SK-N-SH (cell line): ENCODE measurements at regions not wholly inside any gene's neighbourhood (a gene's known extent, or its start where the extent isn't known, plus 50 kb on each side); places are given as distances from the start of the nearest gene placed in this dataset.

Experiments used
- CTCF ChIA-PET: fragments of 300-600, 350-600 bp; formaldehyde crosslinking; extraction: SDS; loops from one replicate; lab custom pipeline; 2021; lab: Yijun Ruan, JAX
- POLR2A ChIA-PET: fragments of 350-600 bp; sonication (Branson Sonifier 250); formaldehyde crosslinking; extraction: SDS; loops from one replicate; lab custom pipeline; 2020; ENCODE audit warnings: antibody characterized with exemption, inconsistent platforms; lab: Yijun Ruan, JAX
- DNase-seq: peaks from one replicate; pipeline ENCODE4 v3.0.0; 2012
- H2AFZ ChIP-seq: fragments of 200-600 bp; sonication (generic); 2 replicates; pipeline ENCODE4 v1.8.1; 2016; ENCODE audit warnings: antibody characterized with exemption, mild to moderate bottlenecking, low read depth
- H3F3A ChIP-seq: fragments of 200-600 bp; sonication (generic); replicated peaks from 2 replicates; pipeline ENCODE3; 2016; ENCODE audit warnings: antibody characterized with exemption, mild to moderate bottlenecking; ENCODE audit not compliant: insufficient read depth
- H3K27ac ChIP-seq, 2 experiments: fragments of 200-500 bp in 1 of 2; fragments of 200-600 bp in 1 of 2; sonication (Bioruptor generic) in 1 of 2; sonication (generic), shearing (Covaris generic) in 1 of 2; 2 replicates each; pipeline versions ENCODE4 v1.5.1 to v1.6.1; 2014 to 2016; ENCODE audit warnings: low read depth in 2 of 2, inconsistent platforms in 1 of 2, low read length in 1 of 2, mild to moderate bottlenecking in 1 of 2, mixed read lengths in 1 of 2
- H3K27me3 ChIP-seq: fragments of 200-600 bp; sonication (generic), shearing (Covaris generic); 2 replicates; pipeline ENCODE4 v1.6.1; 2016; ENCODE audit warnings: mixed run types; ENCODE audit not compliant: insufficient read depth
- H3K36me3 ChIP-seq, 2 experiments: fragments of 200-500 bp in 1 of 2; fragments of 200-600 bp in 1 of 2; sonication (Bioruptor generic) in 1 of 2; sonication (generic) in 1 of 2; replicated peaks in 1 of 2; 2 replicates each; pipeline versions ENCODE3 to v1.5.1; 2014 to 2016; ENCODE audit warnings: low read length in 1 of 2, mild to moderate bottlenecking in 1 of 2; ENCODE audit not compliant: insufficient read depth in 2 of 2, control insufficient read depth in 1 of 2
- H3K4me1 ChIP-seq, 2 experiments: fragments of 200-500 bp in 1 of 2; fragments of 200-600 bp in 1 of 2; sonication (Bioruptor generic) in 1 of 2; sonication (generic), shearing (Covaris generic) in 1 of 2; 2 replicates each; pipeline versions ENCODE4 v1.5.1 to v1.6.1; 2014 to 2016; ENCODE audit warnings: low read depth in 1 of 2, low read length in 1 of 2, mixed run types in 1 of 2; ENCODE audit not compliant: insufficient read depth in 2 of 2, control insufficient read depth in 1 of 2
- H3K4me2 ChIP-seq: fragments of 200-600 bp; sonication (generic), shearing (Covaris generic); 2 replicates; pipeline ENCODE4 v1.6.1; 2017; ENCODE audit warnings: mixed run types
- H3K4me3 ChIP-seq, 2 experiments: fragments of 200-500 bp in 1 of 2; fragments of 200-600 bp in 1 of 2; sonication (Bioruptor generic) in 1 of 2; sonication (generic), shearing (Covaris generic) in 1 of 2; 2 replicates each; pipeline versions ENCODE4 v1.5.1 to v1.8.1; 2014 to 2016; ENCODE audit warnings: low read depth in 2 of 2, inconsistent platforms in 1 of 2, low read length in 1 of 2, mild to moderate bottlenecking in 1 of 2, mixed read lengths in 1 of 2, moderate library complexity in 1 of 2
- H3K79me2 ChIP-seq: fragments of 200-600 bp; sonication (generic); 2 replicates; pipeline ENCODE4 v1.8.1; 2017; ENCODE audit warnings: mild to moderate bottlenecking; ENCODE audit not compliant: insufficient read depth
- H3K9ac ChIP-seq: fragments of 200-600 bp; sonication (generic); 2 replicates; pipeline ENCODE4 v1.6.1; 2017; ENCODE audit warnings: mixed run types
- H3K9me2 ChIP-seq: fragments of 200-600 bp; sonication (generic); 2 replicates; pipeline ENCODE4 v1.6.1; 2017; ENCODE audit warnings: mixed run types
- H3K9me3 ChIP-seq: fragments of 200-600 bp; sonication (generic); 2 replicates; pipeline ENCODE4 v1.6.1; 2017; ENCODE audit warnings: mixed run types, mild to moderate bottlenecking, moderate library complexity
- H4K20me1 ChIP-seq: fragments of 200-600 bp; sonication (generic); 2 replicates; pipeline ENCODE4 v1.6.1; 2017; ENCODE audit warnings: mild to moderate bottlenecking, mixed run types; ENCODE audit not compliant: insufficient read depth
- CHD2 ChIP-seq: fragments of 150-350 bp; IDR thresholded peaks from 2 replicates; pipeline ENCODE4 v1.6.1; 2018; ENCODE audit warnings: low read length; ENCODE audit not compliant: partially characterized antibody
- EP300 ChIP-seq, 2 experiments: IDR thresholded peaks; 2 replicates each; pipeline versions ENCODE4 v1.4.0 to v1.6.1; 2012; ENCODE audit warnings: borderline replicate concordance in 1 of 2, low read depth in 1 of 2, low read length in 1 of 2
- FOSL2 ChIP-seq: IDR thresholded peaks from 2 replicates; pipeline ENCODE4 v1.4.0; 2012; ENCODE audit warnings: low read depth, mild to moderate bottlenecking, moderate library complexity, borderline replicate concordance
- FOXM1 ChIP-seq: IDR thresholded peaks from 2 replicates; pipeline ENCODE4 v1.4.0; 2012; ENCODE audit warnings: low read depth, mild to moderate bottlenecking
- JUND ChIP-seq: IDR thresholded peaks from 2 replicates; pipeline ENCODE4 v1.4.0; 2012
- MEF2A ChIP-seq: IDR thresholded peaks from 2 replicates; pipeline ENCODE4 v1.4.0; 2012; ENCODE audit warnings: low read depth, borderline replicate concordance
- NFIC ChIP-seq: IDR thresholded peaks from 2 replicates; pipeline ENCODE4 v1.4.0; 2012; ENCODE audit warnings: borderline replicate concordance
- RFX5 ChIP-seq: IDR thresholded peaks from 2 replicates; pipeline ENCODE4 v1.6.1; 2012; ENCODE audit warnings: mild to moderate bottlenecking, improper control_type of control experiment, low read length
- RXRA ChIP-seq: IDR thresholded peaks from 2 replicates; pipeline ENCODE4 v1.4.0; 2012; ENCODE audit warnings: low read depth, mild to moderate bottlenecking, borderline replicate concordance
- SMC3 ChIP-seq: IDR thresholded peaks from 2 replicates; pipeline ENCODE4 v1.6.1; 2012; ENCODE audit warnings: low read depth, low read length, improper control_type of control experiment
- TAF1 ChIP-seq: IDR thresholded peaks from 2 replicates; pipeline ENCODE4 v1.6.1; 2012; ENCODE audit warnings: low read depth, mild to moderate bottlenecking, low read length, moderate library complexity, borderline replicate concordance
- TCF12 ChIP-seq: IDR thresholded peaks from 2 replicates; pipeline ENCODE4 v1.4.0; 2012
- TEAD4 ChIP-seq: IDR thresholded peaks from 2 replicates; pipeline ENCODE4 v1.4.0; 2012; ENCODE audit warnings: mild to moderate bottlenecking, borderline replicate concordance; ENCODE audit not compliant: insufficient read depth
- USF1 ChIP-seq: IDR thresholded peaks from 2 replicates; pipeline ENCODE4 v1.4.0; 2012; ENCODE audit warnings: low read depth, borderline replicate concordance
- YY1 ChIP-seq: IDR thresholded peaks from 2 replicates; pipeline ENCODE4 v1.4.0; 2012; ENCODE audit warnings: low read depth, mild to moderate bottlenecking
- ZBTB33 ChIP-seq: IDR thresholded peaks from 2 replicates; pipeline ENCODE4 v1.4.0; 2012; ENCODE audit warnings: low read depth, borderline replicate concordance
- TF ChIP-seq, protein P1 (sequence below): IDR thresholded peaks from 2 replicates; pipeline ENCODE4 v1.4.0; 2012; ENCODE audit warnings: low read depth
- TF ChIP-seq, protein P2 (sequence below): IDR thresholded peaks from 2 replicates; pipeline ENCODE4; 2012

DNA sequence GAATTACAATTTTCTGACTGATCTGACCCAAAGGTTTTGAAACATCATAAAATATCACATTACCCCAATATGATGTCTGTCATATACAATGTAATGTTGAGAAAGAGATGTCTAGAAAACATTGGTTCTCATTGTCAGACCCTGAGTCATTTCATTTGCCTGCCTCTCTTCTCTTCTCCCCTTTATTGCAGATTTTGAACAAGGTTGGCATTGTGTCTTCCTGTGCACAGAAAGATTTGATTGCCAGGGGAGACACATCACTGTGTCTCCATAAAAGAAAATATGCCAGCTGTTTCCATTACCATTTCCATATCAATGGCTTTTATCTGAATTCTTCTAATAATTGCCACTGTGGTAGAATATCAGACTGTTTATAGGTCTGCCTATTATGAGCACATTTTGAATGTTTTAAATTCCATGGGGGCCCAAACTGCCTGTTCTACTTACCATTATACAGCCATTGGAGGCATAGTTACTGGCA, 65.6 kb downstream of the IFI44 start:
- H3K4me2 ChIP-seq = peak overlapping the region; percentile 16; the same call in 1 of the 2 replicates
- TF ChIP-seq FOSL2 = peak; percentile 71
- peak; percentile 57; the same call in 1 of the 2 replicates for TF ChIP-seq FOXM1
- TF ChIP-seq, protein P1, sequence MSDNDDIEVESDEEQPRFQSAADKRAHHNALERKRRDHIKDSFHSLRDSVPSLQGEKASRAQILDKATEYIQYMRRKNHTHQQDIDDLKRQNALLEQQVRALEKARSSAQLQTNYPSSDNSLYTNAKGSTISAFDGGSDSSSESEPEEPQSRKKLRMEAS = no peak
- peak; percentile 18; the same call in 1 of the 2 replicates for TF ChIP-seq TAF1
- peak; percentile 79 for TF ChIP-seq NFIC
- peak; percentile 30; the same call in 1 of the 2 replicates for TF ChIP-seq YY1
- TF ChIP-seq TCF12 = peak; percentile 90
- TF ChIP-seq MEF2A = 0 out of 2 replicates have a peak, but pooled peaks have one; percentile 35
- no peak for TF ChIP-seq CHD2
- TF ChIP-seq JUND = peak; percentile 63
- peak; percentile 15; the same call in 1 of the 2 replicates for TF ChIP-seq RXRA
- TF ChIP-seq ZBTB33 = peak; percentile 19; the same call in 1 of the 2 replicates
- TF ChIP-seq SMC3 = no peak
- TF ChIP-seq EP300 (IDR thresholded peaks at IDR 0.05; ENCODE audit: borderline replicate concordance in 1 of 2, low read depth in 1 of 2, low read length in 1 of 2) = peak in 1 of 2 experiments; percentile 90; a peak in 2 of 4 replicates
- TF ChIP-seq TEAD4 = peak; percentile 93
- 0 out of 2 replicates have a peak, but pooled peaks have one; percentile 4 for TF ChIP-seq USF1
- TF ChIP-seq, protein P2, sequence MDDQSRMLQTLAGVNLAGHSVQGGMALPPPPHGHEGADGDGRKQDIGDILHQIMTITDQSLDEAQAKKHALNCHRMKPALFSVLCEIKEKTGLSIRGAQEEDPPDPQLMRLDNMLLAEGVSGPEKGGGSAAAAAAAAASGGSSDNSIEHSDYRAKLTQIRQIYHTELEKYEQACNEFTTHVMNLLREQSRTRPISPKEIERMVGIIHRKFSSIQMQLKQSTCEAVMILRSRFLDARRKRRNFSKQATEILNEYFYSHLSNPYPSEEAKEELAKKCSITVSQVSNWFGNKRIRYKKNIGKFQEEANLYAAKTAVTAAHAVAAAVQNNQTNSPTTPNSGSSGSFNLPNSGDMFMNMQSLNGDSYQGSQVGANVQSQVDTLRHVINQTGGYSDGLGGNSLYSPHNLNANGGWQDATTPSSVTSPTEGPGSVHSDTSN = peak; percentile 88; the same call in 1 of the 2 replicates
- no peak for TF ChIP-seq RFX5
- H2AFZ ChIP-seq = peak overlapping the region; percentile 34; the same call in 1 of the 2 replicates
- H3K4me3 ChIP-seq = no peak overlapping the region
- H3K4me1 ChIP-seq = peaks cover 2 to 39% of the 10 kb centered on the region in 2 experiments; a peak in 2 of 4 replicates
- H3K9me2 ChIP-seq = no peaks in the 10 kb centered on the region
- no peaks in the 10 kb centered on the region for H3K79me2 ChIP-seq
- H3K9ac ChIP-seq = peak overlapping the region; percentile 35; the same call in 1 of the 2 replicates
- H3K36me3 ChIP-seq = no peaks in the 10 kb centered on the region
- peak overlapping the region; percentile 75 to 82 for H3K27ac ChIP-seq
- H3F3A ChIP-seq = peaks cover 43% of the 10 kb centered on the region
- no peaks in the 10 kb centered on the region for H3K27me3 ChIP-seq
- H3K9me3 ChIP-seq = no peaks in the 10 kb centered on the region
- CTCF ChIA-PET = no interaction called here
- DNase-seq = no peak
- POLR2A ChIA-PET = no interaction called here
- H4K20me1 ChIP-seq = no peaks in the 10 kb centered on the region
